OCI-LY3 (cell line): ENCODE measurements at regions not wholly inside any gene's neighbourhood (a gene's known extent, or its start where the extent isn't known, plus 50 kb on each side); places are given as distances from the start of the nearest gene placed in this dataset.

Experiments
- CTCF ChIP-seq: fragments of 200-600, 300-600 bp; sonication (generic); IDR thresholded peaks from 2 replicates; pipeline ENCODE4 v1.5.1; 2014; ENCODE audit warnings: antibody characterized with exemption, low read length, low read depth
- EZH2phosphoT487 ChIP-seq: fragments of 200-600 bp; shearing (Covaris generic); IDR thresholded peaks from 2 replicates; pipeline ENCODE4 v1.6.1; 2018; ENCODE audit warnings: antibody characterized with exemption, mixed run types, low read depth

- TF ChIP-seq CTCF (no peak), EZH2phosphoT487 (no peak)
Measured at GRCh38 chr18:66990909-66991308, 387.0 kb upstream of the CDH19 start.
